Esophagus squamous epithelium (tissue), 5 donors: ENCODE measurements at regions not wholly inside any gene's neighbourhood (a gene's known extent, or its start where the extent isn't known, plus 50 kb on each side); places are given as distances from the start of the nearest gene placed in this dataset.

Experiments used
- DNase-seq: peaks from one replicate; lab custom pipeline; 2025; lab: John Stamatoyannopoulos, UW
- H3K27ac ChIP-seq, 4 donors: fragments of 200-600 bp; sonication (generic); one replicate each; pipeline ENCODE4 v1.5.1; 2016 to 2019; ENCODE audit warnings: mild to moderate bottlenecking in 1 of 4
- H3K27me3 ChIP-seq, 4 donors: fragments of 200-600 bp; sonication (generic); 1 replicate in 3 of 4; 2 replicates in 1 of 4; pipeline versions ENCODE4 v1.5.1 to v1.6.0; 2017 to 2021; ENCODE audit warnings: antibody characterized with exemption in 1 of 4
- H3K36me3 ChIP-seq, 3 donors: fragments of 200-600 bp; sonication (generic); one replicate each; pipeline ENCODE4 v1.5.1; 2016 to 2019
- H3K4me1 ChIP-seq, 3 donors: fragments of 200-600 bp; sonication (generic); one replicate each; pipeline ENCODE4 v1.5.1; 2017 to 2019
- H3K4me3 ChIP-seq, 4 donors: fragments of 200-600 bp; sonication (generic); 1 replicate in 3 of 4; 2 replicates in 1 of 4; pipeline ENCODE4 v1.5.1; 2016 to 2019; ENCODE audit warnings: mild to moderate bottlenecking in 2 of 4, moderate library complexity in 1 of 4
- H3K9me3 ChIP-seq, 3 donors: fragments of 200-600 bp; sonication (generic); one replicate each; pipeline ENCODE4 v1.5.1; 2016 to 2019
- CTCF ChIP-seq, 6 experiments: fragments of 450-650 bp in 4 of 6; fragments of 200-600 bp in 2 of 6; sonication (generic) in 2 of 6; IDR thresholded peaks; one replicate each; pipeline ENCODE4 v1.5.1; 2016 to 2019; ENCODE audit warnings: antibody characterized with exemption in 6 of 6, mild to moderate bottlenecking in 4 of 6, moderate library complexity in 4 of 6
- POLR2A ChIP-seq, 4 donors: fragments of 450-650 bp; IDR thresholded peaks; one replicate each; pipeline ENCODE4 v1.6.1; 2017; ENCODE audit warnings: antibody characterized with exemption in 4 of 4, mild to moderate bottlenecking in 4 of 4, moderate library complexity in 3 of 4
- WGBS, 2 donors: methylation state at CpG; one replicate each; pipeline ENCODE4 v1.1.5; 2018; 5-methylcytosine and 5-hydroxymethylcytosine counted together
- intact Hi-C: fragments of 100-400 bp; cut with DNase I; formaldehyde crosslinking; loops from one replicate; pipeline ENCODE4 v1.15.0; 2022
- donor health status: DM: yes; HTN: yes; CAD: no.

- Histone ChIP-seq H3K9me3 (no peaks in the 10 kb centered on the region), H3K36me3 (no peaks in the 10 kb centered on the region), H3K27me3 (no peaks in the 10 kb centered on the region), H3K27ac (no peak overlapping the region), H3K4me3 (no peak overlapping the region), H3K4me1 (no peaks in the 10 kb centered on the region)
- intact Hi-C loops = no loop called here
- TF ChIP-seq CTCF (IDR thresholded peaks at IDR 0.05) = no peak
- no peak for TF ChIP-seq POLR2A (IDR thresholded peaks at IDR 0.05)
- WGBS, 2 donors = 88 to 90% methylated on average over 7 to 8 of the region's 9 CpGs
- DNase-seq = no peak
Observed at GRCh38 chr5:3333105-3333504, 262.5 kb upstream of the IRX1 start.

- no peak overlapping the region for H3K4me3 ChIP-seq
- no peak for DNase-seq
- TF ChIP-seq POLR2A (IDR thresholded peaks at IDR 0.05) (no peak), CTCF (IDR thresholded peaks at IDR 0.05) (no peak)
- no peaks in the 10 kb centered on the region for H3K27me3 ChIP-seq
- intact Hi-C loops = no loop called here
- WGBS, 2 donors = 79 to 86% methylated on average over 2 to 4 of the region's 6 CpGs
- H3K9me3 ChIP-seq = no peaks in the 10 kb centered on the region
- H3K4me1 ChIP-seq = no peaks in the 10 kb centered on the region
- H3K36me3 ChIP-seq = no peaks in the 10 kb centered on the region
- H3K27ac ChIP-seq = no peak overlapping the region
Observed at GRCh38 chr5:3331819-3332218, 263.8 kb upstream of the IRX1 start.

- no peak for DNase-seq
- no peaks in the 10 kb centered on the region for H3K27me3 ChIP-seq
- no peaks in the 10 kb centered on the region for H3K9me3 ChIP-seq
- intact Hi-C loops = no loop called here
- H3K4me3 ChIP-seq = no peak overlapping the region
- TF ChIP-seq POLR2A (IDR thresholded peaks at IDR 0.05) (no peak), CTCF (IDR thresholded peaks at IDR 0.05) (no peak)
- H3K4me1 ChIP-seq = peaks cover 0 to 3% (median 0%) of the 10 kb centered on the region in 3 donors
- H3K36me3 ChIP-seq = no peaks in the 10 kb centered on the region
- H3K27ac ChIP-seq = no peak overlapping the region
- WGBS, 2 donors = 85 to 96% methylated on average over 4 of the region's 6 CpGs
Observed at GRCh38 chr5:3330442-3330841, 265.2 kb upstream of the IRX1 start.

- DNase-seq = no peak
- intact Hi-C loops = no loop called here
- Histone ChIP-seq H3K9me3 (no peaks in the 10 kb centered on the region), H3K4me3 (no peak overlapping the region), H3K4me1 (peaks cover 0 to 10% (median 0%) of the 10 kb centered on the region in 3 donors), H3K36me3 (no peaks in the 10 kb centered on the region), H3K27me3 (no peaks in the 10 kb centered on the region), H3K27ac (no peak overlapping the region)
- 60 to 85% methylated on average over 3 to 4 of the region's 4 CpGs for WGBS, 2 donors
- no peak for TF ChIP-seq POLR2A (IDR thresholded peaks at IDR 0.05)
- TF ChIP-seq CTCF (IDR thresholded peaks at IDR 0.05) = no peak
Observed at GRCh38 chr5:3329427-3329826, 266.2 kb upstream of the IRX1 start.

GRCh38 chr5:3326841-3327232, 268.8 kb upstream of the IRX1 start:
- no peak overlapping the region for H3K27ac ChIP-seq
- no peak overlapping the region for H3K4me3 ChIP-seq
- H3K27me3 ChIP-seq = no peaks in the 10 kb centered on the region
- intact Hi-C loops = no loop called here
- no peaks in the 10 kb centered on the region for H3K9me3 ChIP-seq
- no peak for TF ChIP-seq CTCF (IDR thresholded peaks at IDR 0.05)
- no peak for TF ChIP-seq POLR2A (IDR thresholded peaks at IDR 0.05)
- WGBS, 2 donors = 75 to 76% methylated on average over 9 of the region's 9 CpGs
- no peak for DNase-seq
- no peaks in the 10 kb centered on the region for H3K36me3 ChIP-seq
- peaks cover 0 to 10% (median 0%) of the 10 kb centered on the region in 3 donors for H3K4me1 ChIP-seq
